Thoracic aorta (tissue), 2 donors: ENCODE measurements at regions not wholly inside any gene's neighbourhood (a gene's known extent, or its start where the extent isn't known, plus 50 kb on each side); places are given as distances from the start of the nearest gene placed in this dataset.

Source experiments
- ATAC-seq: fragments of 150-250 bp; one replicate; pipeline ENCODE4 v1.8.0; 2017; ENCODE audit warnings: low read depth; ENCODE audit not compliant: insufficient number of reproducible peaks, low FRiP score
- DNase-seq: peaks from one replicate; pipeline ENCODE4 v3.0.0-alpha.2; 2020; ENCODE audit warnings: low spot score
- H3K27ac ChIP-seq, 2 donors: fragments of 200-600 bp; sonication (generic); 1 replicate in 1 of 2; 2 replicates in 1 of 2; pipeline ENCODE4 v1.5.1; 2016; ENCODE audit warnings: mild to moderate bottlenecking in 2 of 2, moderate library complexity in 2 of 2
- H3K27me3 ChIP-seq: fragments of 200-600 bp; sonication (generic); replicated peaks from 2 replicates; pipeline ENCODE4 v1.6.0; 2016; ENCODE audit warnings: mild to moderate bottlenecking; ENCODE audit not compliant: insufficient read depth
- H3K36me3 ChIP-seq: fragments of 200-600 bp; sonication (generic); one replicate; pipeline ENCODE4 v1.5.1; 2016
- H3K4me1 ChIP-seq, 2 donors: fragments of 200-600 bp; sonication (generic); 1 replicate in 1 of 2; 2 replicates in 1 of 2; pipeline versions ENCODE4 v1.5.1 to v1.6.0; 2016; ENCODE audit warnings: low read depth in 2 of 2, mild to moderate bottlenecking in 1 of 2; ENCODE audit not compliant: control insufficient read depth in 1 of 2
- H3K4me3 ChIP-seq: fragments of 200-600 bp; sonication (generic); 2 replicates; pipeline ENCODE4 v1.5.1; 2016; ENCODE audit warnings: mild to moderate bottlenecking
- H3K9me3 ChIP-seq: fragments of 200-600 bp; sonication (generic); 2 replicates; pipeline ENCODE4 v1.5.1; 2016
- TF ChIP-seq, protein P1 (sequence below): fragments of 200-600 bp; sonication (generic); IDR thresholded peaks from one replicate; pipeline ENCODE4 v1.5.1; 2019; ENCODE audit warnings: antibody characterized with exemption

DNA sequence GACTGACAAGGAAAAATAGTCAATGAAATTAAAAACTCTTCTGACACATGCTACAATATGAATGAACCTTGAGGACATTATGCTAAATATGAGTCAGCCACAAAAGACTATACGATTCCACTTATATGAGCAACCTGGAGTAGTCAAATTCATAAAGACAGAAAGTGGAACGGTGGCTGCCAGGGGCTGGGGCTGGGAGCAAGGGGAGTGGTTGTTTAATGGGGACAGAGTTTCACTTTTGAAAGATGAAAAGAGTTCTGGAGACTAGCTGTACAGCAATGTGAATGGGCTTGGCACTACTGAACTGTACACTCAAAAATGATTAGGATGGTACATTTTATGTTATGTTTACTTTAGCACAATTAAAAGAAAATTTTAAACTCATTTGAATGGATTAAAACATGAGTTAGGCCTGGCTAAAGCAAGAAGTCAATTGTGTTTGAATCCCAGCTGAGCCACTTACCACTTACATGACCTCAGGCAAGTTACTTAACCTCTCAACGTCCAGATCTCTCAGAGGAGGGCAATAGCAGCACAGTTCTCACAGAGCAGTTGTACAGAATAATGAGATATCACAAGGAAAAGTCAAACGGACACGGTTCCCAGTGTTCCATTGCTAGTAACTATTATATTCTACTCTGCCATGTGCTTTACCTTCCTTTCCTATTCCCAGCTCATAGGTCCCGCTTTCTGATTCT lies 102.5 kb downstream of the SPTSSA start:
- no peak for ATAC-seq
- no peaks in the 10 kb centered on the region for H3K36me3 ChIP-seq
- no peaks in the 10 kb centered on the region for H3K27me3 ChIP-seq
- no peak overlapping the region for H3K4me3 ChIP-seq
- no peak for DNase-seq
- H3K4me1 ChIP-seq = no peaks in the 10 kb centered on the region
- no peaks in the 10 kb centered on the region for H3K9me3 ChIP-seq
- TF ChIP-seq, protein P1, sequence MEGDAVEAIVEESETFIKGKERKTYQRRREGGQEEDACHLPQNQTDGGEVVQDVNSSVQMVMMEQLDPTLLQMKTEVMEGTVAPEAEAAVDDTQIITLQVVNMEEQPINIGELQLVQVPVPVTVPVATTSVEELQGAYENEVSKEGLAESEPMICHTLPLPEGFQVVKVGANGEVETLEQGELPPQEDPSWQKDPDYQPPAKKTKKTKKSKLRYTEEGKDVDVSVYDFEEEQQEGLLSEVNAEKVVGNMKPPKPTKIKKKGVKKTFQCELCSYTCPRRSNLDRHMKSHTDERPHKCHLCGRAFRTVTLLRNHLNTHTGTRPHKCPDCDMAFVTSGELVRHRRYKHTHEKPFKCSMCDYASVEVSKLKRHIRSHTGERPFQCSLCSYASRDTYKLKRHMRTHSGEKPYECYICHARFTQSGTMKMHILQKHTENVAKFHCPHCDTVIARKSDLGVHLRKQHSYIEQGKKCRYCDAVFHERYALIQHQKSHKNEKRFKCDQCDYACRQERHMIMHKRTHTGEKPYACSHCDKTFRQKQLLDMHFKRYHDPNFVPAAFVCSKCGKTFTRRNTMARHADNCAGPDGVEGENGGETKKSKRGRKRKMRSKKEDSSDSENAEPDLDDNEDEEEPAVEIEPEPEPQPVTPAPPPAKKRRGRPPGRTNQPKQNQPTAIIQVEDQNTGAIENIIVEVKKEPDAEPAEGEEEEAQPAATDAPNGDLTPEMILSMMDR = no peak
- H3K27ac ChIP-seq = no peak overlapping the region

DNA sequence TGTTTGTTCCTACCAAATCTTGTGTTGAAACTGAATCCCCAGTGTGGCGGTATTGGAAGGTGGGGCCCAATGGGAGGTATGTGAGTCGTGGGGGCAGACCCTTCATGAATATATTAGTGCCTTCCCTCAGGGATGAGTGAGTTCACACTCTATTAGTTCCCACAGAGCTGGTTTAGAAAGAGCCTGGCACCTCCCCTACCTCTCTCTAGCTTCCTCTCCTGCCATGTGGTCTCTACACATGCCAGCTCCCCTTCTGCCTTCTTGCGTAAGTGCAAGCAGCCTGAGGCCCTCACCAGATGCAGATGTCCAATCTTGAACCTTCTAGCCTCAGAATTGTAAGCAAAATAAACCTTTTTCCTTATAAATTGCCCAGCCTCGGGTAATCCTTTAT lies 105.8 kb downstream of the SPTSSA start:
- Histone ChIP-seq H3K36me3 (no peaks in the 10 kb centered on the region), H3K4me1 (no peaks in the 10 kb centered on the region), H3K27ac (no peak overlapping the region), H3K27me3 (no peaks in the 10 kb centered on the region), H3K9me3 (no peaks in the 10 kb centered on the region), H3K4me3 (no peak overlapping the region)
- no peak for DNase-seq
- TF ChIP-seq, protein P1 = no peak
- no peak for ATAC-seq

DNA sequence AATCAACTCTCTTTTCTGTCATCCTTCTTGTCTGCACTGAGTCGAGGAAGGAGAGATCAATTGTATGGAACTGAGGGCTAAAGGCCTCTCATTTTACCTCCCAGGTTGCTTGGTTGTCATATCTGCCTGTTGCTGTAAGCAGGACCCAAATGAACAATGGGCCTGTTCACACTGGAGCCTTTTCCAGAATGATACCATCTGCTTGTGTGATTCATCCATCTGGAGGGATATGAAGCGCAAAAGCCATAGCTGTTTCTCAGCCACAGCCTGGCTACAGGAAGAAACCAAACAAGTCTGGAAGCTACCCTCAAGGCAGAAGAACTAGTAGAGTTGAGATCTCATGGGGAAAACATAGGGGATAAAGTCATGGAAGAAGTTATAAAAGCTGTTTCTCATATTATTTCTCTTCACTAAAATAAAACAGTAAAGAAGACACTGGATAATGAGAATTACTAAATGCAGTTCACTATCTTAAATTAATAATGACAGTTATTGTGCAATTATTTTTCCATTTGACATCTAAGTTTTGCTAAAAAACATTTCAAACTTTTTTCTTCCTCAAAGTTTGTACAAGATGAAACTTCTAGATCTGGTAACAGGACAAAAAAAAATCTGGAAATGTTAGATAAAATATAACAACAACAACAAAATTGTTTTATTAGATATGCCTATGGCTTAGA lies 106.3 kb downstream of the SPTSSA start:
- Histone ChIP-seq H3K27me3 (no peaks in the 10 kb centered on the region), H3K4me3 (no peak overlapping the region), H3K4me1 (no peaks in the 10 kb centered on the region), H3K9me3 (no peaks in the 10 kb centered on the region), H3K36me3 (no peaks in the 10 kb centered on the region), H3K27ac (no peak overlapping the region)
- DNase-seq (no peak), ATAC-seq (no peak)
- TF ChIP-seq, protein P1 = no peak

GRCh38 chr14:34354556-34354955 lies 107.5 kb downstream of the SPTSSA start:
- no peaks in the 10 kb centered on the region for H3K4me1 ChIP-seq
- TF ChIP-seq, protein P1 = no peak
- no peak for DNase-seq
- no peaks in the 10 kb centered on the region for H3K27me3 ChIP-seq
- H3K36me3 ChIP-seq = no peaks in the 10 kb centered on the region
- H3K9me3 ChIP-seq = no peaks in the 10 kb centered on the region
- no peak for ATAC-seq
- H3K27ac ChIP-seq = no peak overlapping the region
- H3K4me3 ChIP-seq = no peak overlapping the region

DNA sequence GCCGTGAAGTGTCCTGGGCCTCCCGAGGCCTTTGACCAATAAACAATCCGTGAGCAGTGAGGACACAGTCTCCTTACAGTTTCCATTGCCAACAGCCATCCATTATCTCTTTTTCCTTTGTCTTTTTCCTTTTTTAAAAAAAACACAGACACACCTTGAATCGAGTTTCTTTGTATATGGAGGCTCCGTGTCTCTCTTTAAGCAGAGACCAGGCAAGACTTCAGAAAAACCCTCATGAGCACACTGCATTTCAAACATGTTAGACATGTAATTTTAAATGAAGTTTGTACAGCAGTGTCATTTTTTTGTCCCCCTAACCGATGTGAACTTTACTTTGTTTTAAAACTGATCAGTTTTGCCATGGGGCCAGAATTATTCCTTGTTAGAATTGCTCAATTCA lies 111.1 kb downstream of the SPTSSA start:
- TF ChIP-seq, protein P1 = no peak
- H3K36me3 ChIP-seq = no peaks in the 10 kb centered on the region
- ATAC-seq = no peak
- no peak overlapping the region for H3K4me3 ChIP-seq
- no peaks in the 10 kb centered on the region for H3K27me3 ChIP-seq
- no peaks in the 10 kb centered on the region for H3K9me3 ChIP-seq
- H3K4me1 ChIP-seq = no peaks in the 10 kb centered on the region
- no peak overlapping the region for H3K27ac ChIP-seq
- no peak for DNase-seq
